H1 (cell line): ENCODE measurements at regions not wholly inside any gene's neighbourhood (a gene's known extent, or its start where the extent isn't known, plus 50 kb on each side); places are given as distances from the start of the nearest gene placed in this dataset.
"Not testable (repeated sequence)": the region's sequence is repeated elsewhere in the genome, so short reads cannot be mapped to it uniquely, and the experiment has no call there.

Experiments
- CTCF ChIA-PET: fragments of 300-600 bp; sonication (Branson Sonifier 250); formaldehyde crosslinking; loops from one replicate; lab custom pipeline; 2021; ENCODE audit not compliant: partially characterized antibody; lab: Charles Lee
- POLR2A ChIA-PET: fragments of 300-600 bp; sonication (Branson Sonifier 250); formaldehyde crosslinking; loops from one replicate; lab custom pipeline; 2021; ENCODE audit warnings: inconsistent platforms; ENCODE audit not compliant: partially characterized antibody; lab: Charles Lee
- DNase-seq, 2 experiments: peaks; one replicate each; pipeline versions ENCODE4 v3.0.0 to v3.0.0-alpha.2; 2010 to 2022; ENCODE audit warnings: low spot score in 2 of 2, low read depth in 1 of 2, mixed read lengths in 1 of 2
- FAIRE-seq: peaks from 2 replicates; lab custom pipeline; 2011; peaks lifted over from hg19 to GRCh38; lab: Jason Lieb, UNC
- H2AFZ ChIP-seq: 2 replicates; pipeline ENCODE4 v1.8.1; 2012; ENCODE audit warnings: low read length, inconsistent platforms
- H2AK5ac ChIP-seq: 2 replicates; pipeline ENCODE4 v1.6.1; 2013; ENCODE audit warnings: low read depth, low read length
- H2BK120ac ChIP-seq: replicated peaks from 2 replicates; pipeline ENCODE3; 2013; ENCODE audit warnings: low read depth, low read length, inconsistent platforms
- H2BK12ac ChIP-seq: 2 replicates; pipeline ENCODE4 v1.6.1; 2013; ENCODE audit warnings: low read depth, low read length
- H2BK15ac ChIP-seq: 2 replicates; pipeline ENCODE4 v1.6.1; 2013; ENCODE audit warnings: low read length
- H2BK20ac ChIP-seq: 2 replicates; pipeline ENCODE4 v1.6.1; 2013; ENCODE audit warnings: low read length
- H2BK5ac ChIP-seq: 2 replicates; pipeline ENCODE4 v1.6.1; 2013; ENCODE audit warnings: low read depth, low read length
- H3K14ac ChIP-seq: 2 replicates; pipeline ENCODE4 v1.6.1; 2013; ENCODE audit warnings: inconsistent platforms; ENCODE audit not compliant: insufficient read length
- H3K18ac ChIP-seq: 2 replicates; pipeline ENCODE4 v1.6.1; 2013; ENCODE audit warnings: low read length; ENCODE audit errors: extremely low read depth
- H3K23ac ChIP-seq: 2 replicates; pipeline ENCODE4 v1.6.1; 2013; ENCODE audit warnings: inconsistent platforms; ENCODE audit not compliant: insufficient read length
- H3K23me2 ChIP-seq: 2 replicates; pipeline ENCODE4 v1.6.1; 2013; ENCODE audit warnings: low read depth, low read length
- H3K27ac ChIP-seq: 2 replicates; pipeline ENCODE4 v1.6.1; 2011; ENCODE audit warnings: low read depth, low read length, inconsistent platforms
- H3K27me3 ChIP-seq, 4 experiments: replicated peaks in 1 of 4; 1 replicate in 1 of 4; 2 replicates in 3 of 4; pipeline versions ENCODE4 v1.6.1 to v1.8.1; 2011 to 2013; ENCODE audit warnings: low read length in 3 of 4, mild to moderate bottlenecking in 3 of 4, inconsistent platforms in 2 of 4, mixed read lengths in 2 of 4, moderate library complexity in 1 of 4; ENCODE audit not compliant: control insufficient read depth in 3 of 4, insufficient read depth in 3 of 4; ENCODE audit errors: extremely low read depth in 1 of 4
- H3K36me3 ChIP-seq, 4 experiments: 2 replicates each; pipeline versions ENCODE4 v1.6.1 to v1.8.1; 2011 to 2013; ENCODE audit warnings: mild to moderate bottlenecking in 4 of 4, low read length in 3 of 4, moderate library complexity in 2 of 4, control low read depth in 1 of 4, inconsistent platforms in 1 of 4; ENCODE audit not compliant: insufficient read depth in 4 of 4, control insufficient read depth in 2 of 4
- H3K4ac ChIP-seq: replicated peaks from 2 replicates; pipeline ENCODE3; 2013; ENCODE audit warnings: low read length, low read depth, mixed read lengths, inconsistent platforms; ENCODE audit not compliant: insufficient read length
- H3K4me1 ChIP-seq, 4 experiments: replicated peaks in 1 of 4; 1 replicate in 1 of 4; 2 replicates in 3 of 4; pipeline versions ENCODE4 v1.6.1 to v1.8.1; 2011 to 2013; ENCODE audit warnings: low read length in 3 of 4, inconsistent platforms in 2 of 4, mixed read lengths in 1 of 4; ENCODE audit not compliant: insufficient read depth in 4 of 4, control insufficient read depth in 3 of 4
- H3K4me2 ChIP-seq, 2 experiments: 2 replicates each; pipeline versions ENCODE4 v1.6.1 to v1.8.1; 2011 to 2013; ENCODE audit warnings: low read depth in 2 of 2, low read length in 2 of 2, control low read depth in 1 of 2, inconsistent platforms in 1 of 2, mild to moderate bottlenecking in 1 of 2; ENCODE audit not compliant: insufficient read depth in 1 of 2
- H3K4me3 ChIP-seq, 4 experiments: fragments of 200-600, 300-600 bp in 1 of 4; sonication (generic), shearing (Covaris generic), sonication (Bioruptor Twin) in 1 of 4; 2 replicates each; pipeline versions ENCODE4 v1.5.1 to v1.8.1; 2011 to 2016; ENCODE audit warnings: low read length in 4 of 4, low read depth in 3 of 4, control low read depth in 2 of 4, inconsistent platforms in 2 of 4, mild to moderate bottlenecking in 2 of 4, mixed read lengths in 1 of 4, moderate library complexity in 1 of 4; ENCODE audit not compliant: insufficient read depth in 2 of 4; ENCODE audit errors: extremely low read depth in 1 of 4
- H3K56ac ChIP-seq: replicated peaks from 2 replicates; pipeline ENCODE3; 2013; ENCODE audit warnings: low read depth, mild to moderate bottlenecking, mixed read lengths, low read length, inconsistent platforms; ENCODE audit not compliant: insufficient read length
- H3K79me1 ChIP-seq: 2 replicates; pipeline ENCODE4 v1.6.1; 2013; ENCODE audit warnings: low read depth, low read length, control low read depth
- H3K79me2 ChIP-seq, 2 experiments: 2 replicates each; pipeline versions ENCODE4 v1.6.1 to v1.8.1; 2012 to 2013; ENCODE audit warnings: low read length in 2 of 2, mild to moderate bottlenecking in 2 of 2, inconsistent platforms in 1 of 2; ENCODE audit not compliant: insufficient read depth in 2 of 2, control insufficient read depth in 1 of 2
- H3K9ac ChIP-seq, 4 experiments: replicated peaks in 1 of 4; 1 replicate in 1 of 4; 2 replicates in 3 of 4; pipeline versions ENCODE4 v1.6.1 to v1.8.1; 2011 to 2013; ENCODE audit warnings: low read depth in 3 of 4, low read length in 3 of 4, control low read depth in 2 of 4, mild to moderate bottlenecking in 2 of 4, moderate library complexity in 2 of 4, inconsistent platforms in 1 of 4; ENCODE audit errors: extremely low read depth in 1 of 4
- H3K9me3 ChIP-seq, 2 experiments: 2 replicates each; pipeline versions ENCODE4 v1.6.1 to v1.8.1; 2012 to 2013; ENCODE audit warnings: mild to moderate bottlenecking in 2 of 2, moderate library complexity in 2 of 2, control low read depth in 1 of 2, inconsistent platforms in 1 of 2, low read depth in 1 of 2, low read length in 1 of 2, mixed read lengths in 1 of 2; ENCODE audit not compliant: insufficient read depth in 2 of 2
- H4K20me1 ChIP-seq, 2 experiments: replicated peaks in 1 of 2; 2 replicates each; pipeline versions ENCODE3 to v1.8.1; 2011 to 2013; ENCODE audit warnings: inconsistent platforms in 2 of 2, low read length in 2 of 2, mild to moderate bottlenecking in 1 of 2; ENCODE audit not compliant: insufficient read depth in 2 of 2, control insufficient read depth in 1 of 2
- H4K5ac ChIP-seq: 2 replicates; pipeline ENCODE4 v1.6.1; 2013; ENCODE audit warnings: low read length, low read depth, mixed read lengths, inconsistent platforms; ENCODE audit not compliant: insufficient read length
- H4K8ac ChIP-seq: 2 replicates; pipeline ENCODE4 v1.8.0; 2013; ENCODE audit warnings: mild to moderate bottlenecking, moderate library complexity, low read length, inconsistent platforms; ENCODE audit not compliant: insufficient read depth; ENCODE audit errors: extremely low read depth
- H4K91ac ChIP-seq: replicated peaks from 2 replicates; pipeline ENCODE3; 2013; ENCODE audit warnings: low read length, mixed read lengths, inconsistent platforms; ENCODE audit not compliant: insufficient read length
- CEBPB ChIP-seq: IDR thresholded peaks from 2 replicates; pipeline ENCODE4 v1.6.1; 2012; ENCODE audit warnings: low read depth, low read length
- WGBS, 2 experiments: shearing (Covaris generic) in 1 of 2; methylation state at CpG; one replicate each; pipeline versions ENCODE4 v1.1.6 to v1.1.7; 2013 to 2015; ENCODE audit warnings: low lambda C conversion rate in 2 of 2, mixed read lengths in 2 of 2, inconsistent platforms in 1 of 2, low coverage in 1 of 2, missing lambda C conversion rate in 1 of 2; ENCODE audit not compliant: insufficient replicate concordance in 2 of 2, insufficient coverage in 1 of 2, insufficient read length in 1 of 2; ENCODE audit errors: extremely low coverage in 1 of 2, missing lambda C conversion rate in 1 of 2; 5-methylcytosine and 5-hydroxymethylcytosine counted together

DNA sequence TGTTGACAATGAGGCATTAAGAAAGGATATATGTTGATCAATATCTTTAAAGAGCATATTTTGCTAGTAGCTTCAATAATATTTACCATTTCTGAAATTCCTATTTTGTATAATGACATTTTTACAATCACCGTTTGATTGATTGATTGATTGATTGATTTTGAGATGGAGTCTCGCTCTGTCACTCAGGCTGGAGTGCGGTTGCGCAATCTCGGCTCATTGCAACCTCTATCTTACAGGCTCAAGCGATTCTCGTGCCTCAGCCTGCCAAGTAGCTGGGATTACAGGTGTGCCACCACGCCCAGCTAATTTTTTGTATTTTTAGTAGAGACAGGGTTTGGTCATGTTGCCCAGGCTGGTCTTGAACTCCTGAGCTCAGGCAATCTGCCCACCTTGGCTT, 150.9 kb upstream of the TEX13D start:
- CTCF ChIA-PET, POLR2A ChIA-PET, H2BK120ac ChIP-seq, H3K18ac ChIP-seq, H3K4ac ChIP-seq, H2BK20ac ChIP-seq, DNase-seq, H3K9me3 ChIP-seq, H3K56ac ChIP-seq, H3K4me1 ChIP-seq, H3K36me3 ChIP-seq, H2AK5ac ChIP-seq, H3K9ac ChIP-seq, H3K27ac ChIP-seq, H3K4me3 ChIP-seq, H3K14ac ChIP-seq, H2BK15ac ChIP-seq, H2AFZ ChIP-seq, H3K23me2 ChIP-seq, H3K27me3 ChIP-seq, H2BK5ac ChIP-seq, H3K79me2 ChIP-seq, H3K4me2 ChIP-seq, FAIRE-seq, H4K8ac ChIP-seq, H3K79me1 ChIP-seq, H4K91ac ChIP-seq, H3K23ac ChIP-seq, H4K5ac ChIP-seq, H2BK12ac ChIP-seq, H4K20me1 ChIP-seq: not testable (repeated sequence)
- TF ChIP-seq CEBPB = peak; percentile 86
- 86% methylated on average over 8 of the region's 8 CpGs; no CpG with 5 or more reads in 1 of the 2 experiments for WGBS, 2 experiments
